ENCODE measurements at regions not wholly inside any gene's neighbourhood (a gene's known extent, or its start where the extent isn't known, plus 50 kb on each side); places are given as distances from the start of the nearest gene placed in this dataset.

DNA sequence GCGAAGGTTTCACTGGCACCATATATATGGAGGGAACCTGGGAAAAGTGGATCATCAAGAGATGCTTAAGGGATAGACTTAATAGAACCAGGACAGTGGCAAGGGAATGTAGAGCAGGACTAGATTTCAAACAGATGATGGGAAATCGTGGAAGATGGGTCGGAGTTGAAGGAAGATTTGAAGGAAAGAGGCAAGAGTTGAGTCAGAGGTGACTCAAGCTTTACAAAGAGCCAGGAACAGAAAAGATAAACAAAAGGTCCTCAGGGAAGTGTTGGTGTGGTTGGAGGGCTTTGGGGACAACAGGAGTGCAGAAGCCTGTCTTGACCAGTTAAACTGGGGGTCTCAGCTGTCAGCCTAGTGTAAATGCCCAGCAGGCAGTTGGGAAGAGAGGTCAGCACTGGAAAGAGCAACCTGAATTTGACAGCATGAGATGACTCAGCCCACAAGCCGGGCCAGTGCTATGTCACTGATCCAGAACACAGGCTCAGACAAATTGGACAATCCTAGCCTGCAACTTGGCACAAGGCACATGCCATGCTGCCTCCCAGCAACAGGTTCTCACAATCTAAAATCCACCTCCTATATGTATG, 230.5 kb downstream of the IDS start:
- no peak for DNase-seq

DNA sequence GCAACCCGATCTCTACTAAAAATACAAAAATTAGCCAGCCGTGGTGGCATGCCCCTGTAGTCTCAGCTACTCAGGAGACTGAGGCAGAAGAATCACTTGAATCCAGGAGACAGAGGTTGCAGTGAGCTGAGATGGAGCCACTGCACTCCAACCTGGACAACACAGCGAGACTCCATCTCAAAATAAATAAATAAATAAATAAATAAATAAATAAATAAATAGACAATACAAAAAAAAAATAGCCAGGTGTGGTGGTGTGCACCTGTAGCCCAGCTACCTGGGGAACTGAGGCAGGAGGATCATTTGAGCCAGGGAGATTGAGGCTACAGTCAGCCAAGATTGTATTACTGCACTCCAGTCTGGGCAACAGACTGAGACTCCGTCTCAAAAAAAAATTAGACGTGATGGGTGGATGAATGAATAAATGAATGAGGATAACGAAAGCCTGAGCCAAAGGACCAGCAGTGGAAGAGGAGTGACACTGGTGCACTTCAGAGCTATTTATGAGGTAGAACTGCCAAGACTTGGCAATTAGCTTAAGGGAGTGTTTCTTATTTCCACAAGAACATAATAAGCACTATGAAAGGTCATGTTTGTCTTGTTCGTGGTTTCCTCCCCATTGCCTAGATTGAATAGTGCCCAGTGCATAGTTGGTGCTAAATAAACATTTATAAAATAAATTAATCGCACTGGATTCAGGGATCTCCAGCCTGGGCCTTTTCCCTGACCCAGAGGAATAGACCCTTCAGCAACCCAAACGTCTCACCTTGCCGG, 232.2 kb downstream of the IDS start:
- no peak for DNase-seq

DNA sequence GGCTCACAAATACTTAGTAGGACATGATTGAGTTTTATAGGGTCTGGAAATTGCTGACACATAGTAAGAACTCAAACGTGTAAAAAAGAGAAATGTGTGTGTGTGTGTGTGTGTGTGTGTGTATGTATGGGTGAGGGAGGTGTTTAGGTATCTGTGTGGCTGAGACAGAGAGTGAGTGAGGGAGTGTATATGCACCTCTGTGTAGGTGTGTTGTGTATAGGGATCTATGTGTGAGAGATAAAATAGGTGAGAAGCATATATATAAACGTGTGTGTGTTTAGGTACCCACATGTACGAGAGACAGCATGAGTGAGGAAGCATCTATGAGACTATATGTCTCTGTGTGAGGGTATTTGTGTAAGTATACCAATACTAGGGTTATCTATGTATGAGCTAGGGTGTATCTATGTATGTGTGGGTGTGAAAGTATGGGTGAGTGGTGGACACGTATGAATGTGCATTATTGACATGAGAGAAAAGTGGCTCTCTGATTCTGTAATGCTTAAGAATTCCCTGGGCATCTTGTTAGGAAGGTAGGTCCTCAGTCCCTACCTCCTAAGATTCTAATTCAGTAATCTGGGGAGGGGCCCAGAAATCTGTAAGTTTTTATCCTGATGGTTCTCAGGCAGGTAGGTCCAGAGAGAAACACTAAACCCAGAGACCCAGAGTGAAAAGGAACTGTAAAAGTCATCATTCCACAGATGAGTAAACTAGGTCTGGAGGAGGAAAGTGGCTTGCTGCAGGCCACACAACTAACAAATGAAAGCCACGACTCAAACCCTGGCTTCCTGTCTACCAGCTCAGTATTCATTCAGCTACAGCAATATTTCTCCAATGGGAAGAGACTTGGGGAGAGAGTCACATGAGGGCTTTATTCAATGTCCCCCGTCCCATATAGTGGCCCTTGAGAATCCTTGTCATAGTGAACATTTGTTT, 237.0 kb downstream of the IDS start:
- no peak for DNase-seq

DNA sequence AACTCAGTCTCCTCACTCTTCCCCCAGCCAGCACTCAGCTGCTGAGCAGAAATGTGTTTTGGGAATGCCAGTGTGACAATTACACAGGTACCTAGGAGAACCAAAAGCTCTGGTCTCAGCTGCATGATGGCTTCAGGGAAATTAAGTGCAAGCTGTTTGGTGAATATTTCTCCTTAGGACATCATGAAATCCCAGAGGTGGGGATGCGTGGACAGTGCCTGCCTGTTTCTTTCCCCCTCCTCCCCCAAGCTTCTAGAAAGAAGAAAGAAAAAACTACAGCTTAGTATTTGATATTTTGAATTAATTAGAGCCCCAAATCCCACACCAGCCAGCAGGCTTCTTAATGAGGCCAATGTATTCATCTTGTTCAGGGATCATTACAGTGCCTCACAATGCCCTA, 243.0 kb downstream of the IDS start:
- DNase-seq, result no peak

DNA sequence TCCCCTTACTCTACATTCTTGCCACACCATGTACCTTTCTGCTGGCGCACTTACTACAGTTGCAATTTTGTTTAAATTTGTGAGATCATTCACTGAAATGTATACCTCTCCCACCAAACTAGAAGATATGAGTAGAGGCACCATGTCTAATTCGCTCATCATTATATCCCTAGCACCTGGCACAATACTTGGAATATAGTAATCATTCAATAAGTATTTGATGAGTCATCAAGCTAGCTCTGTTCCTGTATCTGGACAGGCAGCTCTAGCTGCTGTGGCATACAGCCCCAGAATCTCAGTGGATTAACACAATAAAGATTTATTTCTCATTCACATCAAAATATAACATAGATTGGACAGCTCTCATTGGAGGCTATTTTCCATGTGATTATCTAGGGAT, 245.9 kb downstream of the IDS start:
- DNase-seq, result no peak

DNA sequence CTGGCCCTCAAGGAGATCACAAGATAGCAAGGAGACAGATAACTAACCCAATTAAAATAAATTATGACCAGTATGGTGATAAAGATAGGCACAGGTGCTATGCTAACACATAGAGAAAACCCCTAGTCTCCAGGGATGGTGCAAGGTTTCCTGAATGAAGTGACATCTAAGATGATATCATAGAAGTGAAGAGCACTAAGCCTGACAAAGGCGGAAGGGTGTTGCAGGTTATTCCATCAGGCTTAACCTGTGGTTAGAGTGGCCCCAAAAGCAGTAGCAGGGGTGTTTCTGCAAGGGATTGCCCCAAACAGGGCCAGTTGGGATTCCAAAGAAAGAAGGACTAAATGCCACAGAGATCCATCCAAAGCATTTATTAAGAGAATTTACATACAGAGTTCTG, 249.2 kb downstream of the IDS start:
- DNase-seq, result no peak

DNA sequence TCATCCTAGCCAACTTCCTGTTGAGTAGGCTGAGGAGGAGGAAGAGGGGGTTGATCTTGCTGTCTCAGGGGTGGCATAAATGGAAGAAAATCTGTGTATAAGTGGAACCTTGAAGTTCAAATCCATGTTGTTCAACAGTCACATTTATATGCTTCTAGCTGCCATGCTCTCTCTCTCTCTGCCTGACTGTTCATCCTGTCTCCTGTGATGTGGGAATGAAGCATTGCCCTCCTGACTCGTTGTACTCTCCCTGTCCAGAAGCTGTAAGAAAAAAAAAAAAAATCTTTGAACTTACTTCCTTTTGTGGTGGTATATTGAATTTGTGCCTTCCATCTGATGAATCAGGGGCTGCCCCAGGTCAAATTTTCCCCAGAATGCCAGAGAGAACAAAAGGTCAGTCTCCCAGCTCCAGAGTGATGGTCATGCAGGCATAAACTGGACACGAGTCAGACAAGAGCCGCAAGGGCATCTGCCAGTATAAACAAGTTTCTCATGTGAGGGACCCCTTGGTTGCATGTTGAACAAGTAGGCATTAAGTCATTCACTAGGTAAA, 257.0 kb downstream of the IDS start:
- no peak for DNase-seq

DNA sequence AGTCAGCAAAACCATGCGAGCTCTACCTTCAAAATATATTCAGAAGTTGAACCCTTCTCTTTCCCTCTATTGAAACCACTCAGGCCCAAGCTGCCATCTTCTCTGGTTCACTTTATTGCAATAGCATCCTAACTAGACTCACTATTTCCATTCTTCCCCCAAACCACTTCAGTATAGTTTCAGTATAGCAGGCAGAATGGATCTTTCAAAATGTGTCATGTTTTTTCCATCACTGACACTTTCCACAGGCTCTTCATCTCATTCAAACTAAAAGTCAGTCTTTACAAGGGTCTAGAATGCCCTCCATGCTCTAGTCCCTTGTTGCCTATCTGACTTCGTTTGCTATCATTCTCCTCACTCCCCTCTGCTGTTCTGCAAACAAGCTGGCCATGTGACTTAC, 274.4 kb downstream of the IDS start:
- DNase-seq, result no peak

DNA sequence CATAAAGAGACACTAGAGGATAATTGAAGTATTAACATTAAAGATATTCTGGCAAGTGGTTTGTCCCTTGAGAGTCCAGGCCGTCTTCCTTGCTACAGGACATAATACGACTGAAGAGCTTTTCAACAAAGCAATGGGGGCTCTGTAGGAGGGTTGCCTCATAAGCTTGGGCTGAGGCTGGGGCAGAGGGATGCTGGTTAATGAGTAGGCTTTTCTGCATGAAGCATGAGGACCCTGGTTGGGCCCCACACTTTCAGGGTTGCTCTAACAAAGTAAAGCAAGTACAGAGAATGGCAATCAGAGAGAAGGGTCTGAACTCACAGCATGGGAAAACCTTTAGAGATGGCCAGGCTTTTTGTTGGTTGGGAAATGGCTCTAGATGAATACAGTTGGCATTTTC, 281.3 kb downstream of the IDS start:
- no peak for DNase-seq

DNA sequence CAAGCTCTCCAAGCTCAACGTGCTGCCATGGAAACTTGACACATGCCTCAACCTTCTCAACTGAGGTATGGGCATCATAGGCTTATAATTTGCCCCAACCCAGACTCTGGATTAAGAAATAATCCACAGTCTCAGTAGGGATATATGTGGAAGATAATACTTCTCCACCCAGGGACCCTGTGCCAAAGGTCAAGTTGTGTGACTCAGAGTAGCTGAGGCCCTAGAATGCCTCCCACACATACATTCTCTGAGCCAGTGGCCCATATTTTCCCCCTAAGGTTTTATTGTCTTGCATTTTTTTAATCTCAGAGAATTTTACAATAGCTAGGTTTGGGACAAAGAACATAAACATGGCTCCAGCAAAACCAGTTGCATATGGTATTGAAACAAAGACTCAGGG, 283.1 kb downstream of the IDS start:
- DNase-seq, result no peak

DNA sequence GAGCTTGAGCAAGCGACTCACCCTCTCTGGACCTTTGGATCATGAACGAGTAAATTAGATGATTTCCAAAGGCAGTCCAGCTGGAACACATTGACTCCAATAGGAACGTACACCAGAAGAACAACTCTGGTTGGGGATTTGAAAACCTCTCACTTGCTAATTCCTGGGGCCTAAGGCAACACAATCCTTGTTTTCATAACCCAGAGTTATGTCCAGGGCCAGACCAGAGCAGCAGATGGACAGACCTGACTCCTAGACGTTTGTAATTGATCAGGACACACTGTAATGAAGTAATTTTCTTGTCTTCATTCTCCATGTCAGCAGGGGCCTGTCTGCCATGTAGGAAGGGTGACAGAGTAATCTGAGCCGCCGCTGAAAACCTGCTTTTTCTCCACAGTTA, 283.9 kb downstream of the IDS start:
- no peak for DNase-seq

DNA sequence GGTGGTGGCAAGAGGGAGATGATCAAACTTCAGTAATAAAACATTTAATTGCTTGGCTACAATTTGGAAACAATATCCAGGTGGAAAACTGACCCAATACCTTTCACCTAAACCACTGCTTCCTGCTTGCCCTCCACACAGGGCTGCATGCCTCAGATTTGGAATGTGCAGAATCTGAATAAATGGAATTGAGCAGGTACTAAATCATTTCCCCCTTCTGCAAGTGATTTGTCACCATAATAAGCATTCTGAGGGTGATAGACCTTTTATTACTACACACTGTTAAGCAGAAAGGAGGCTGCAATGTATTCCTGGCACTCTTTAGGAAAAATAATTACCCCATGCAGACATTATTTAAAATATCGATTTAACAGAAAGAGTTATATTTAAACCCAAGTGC, 291.8 kb downstream of the IDS start:
- no peak for DNase-seq

DNA sequence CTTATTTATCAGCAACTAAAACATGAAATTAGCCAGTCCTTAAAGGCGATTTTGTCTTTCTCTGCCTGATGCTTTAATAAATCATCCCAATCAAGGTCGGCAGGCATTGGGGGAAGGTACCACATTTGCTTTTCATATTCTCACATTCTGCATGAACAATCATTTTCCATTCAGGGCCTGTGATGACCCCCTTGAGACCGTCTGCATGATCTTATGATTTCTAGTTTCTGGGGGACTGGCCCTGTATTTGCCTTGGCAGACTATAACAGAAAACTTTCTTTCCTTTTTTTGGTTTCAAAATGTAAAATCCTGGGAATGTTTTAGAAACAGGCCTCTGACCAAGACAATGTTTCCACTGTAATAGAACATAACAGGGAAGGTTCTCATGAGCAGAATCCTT, 296.8 kb downstream of the IDS start:
- no peak for DNase-seq

DNA sequence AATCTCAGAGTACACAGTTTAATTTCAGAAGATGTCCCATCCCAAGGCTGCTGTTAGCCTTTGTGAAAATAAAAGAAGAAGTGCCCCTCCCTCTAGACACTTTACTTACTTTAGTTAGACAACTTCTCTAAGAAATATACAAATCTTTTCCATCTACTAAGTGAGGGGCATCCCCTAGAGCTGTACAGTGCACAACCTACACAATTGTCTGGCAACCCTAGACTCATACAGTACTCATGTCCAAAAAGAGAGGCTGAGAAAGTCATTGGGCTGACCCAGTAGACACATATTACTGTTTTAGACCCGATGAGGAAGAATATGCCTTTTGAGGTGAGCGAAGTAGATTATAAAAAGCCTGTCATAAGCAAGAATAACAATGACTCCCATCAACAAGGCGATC, 297.6 kb downstream of the IDS start:
- DNase-seq, result no peak

DNA sequence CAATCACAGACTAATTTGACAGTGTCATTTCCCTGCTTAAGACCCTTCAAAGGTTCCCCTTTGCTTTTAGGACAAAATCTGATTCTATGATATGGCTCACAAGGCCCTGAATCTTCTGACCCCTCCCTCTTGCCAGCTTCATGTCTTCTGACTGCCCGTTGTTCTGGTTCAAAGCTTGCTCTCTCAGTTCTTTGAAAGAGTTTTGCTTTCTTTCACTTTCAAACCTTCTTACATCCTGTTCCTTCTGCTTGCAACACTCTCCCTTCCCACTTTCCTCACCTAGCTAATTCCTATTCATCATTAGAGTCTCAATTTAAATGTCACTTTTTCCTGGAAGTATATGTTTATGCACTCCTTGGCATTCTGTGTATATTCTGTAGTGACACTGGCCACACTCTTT, 299.2 kb downstream of the IDS start:
- DNase-seq, result no peak

DNA sequence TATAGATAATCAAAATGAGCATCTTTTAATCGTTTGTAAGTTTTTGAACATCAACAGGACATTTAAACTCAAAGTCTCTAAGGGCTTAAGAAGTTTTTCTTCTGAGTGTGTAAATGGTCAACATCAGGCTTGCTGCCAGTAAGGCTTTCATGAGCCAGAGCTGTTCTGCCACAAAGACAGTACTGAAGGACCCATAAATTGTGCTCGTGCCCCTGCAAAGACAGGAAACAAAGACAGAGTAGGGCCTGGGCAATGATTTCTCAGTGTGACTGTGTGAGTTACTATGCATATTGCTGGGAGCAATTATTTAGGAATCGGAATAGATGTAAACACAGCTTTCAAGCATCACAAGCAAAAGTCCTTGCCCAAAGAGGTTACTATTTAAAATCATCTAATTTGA, 300.0 kb downstream of the IDS start:
- DNase-seq, result no peak

DNA sequence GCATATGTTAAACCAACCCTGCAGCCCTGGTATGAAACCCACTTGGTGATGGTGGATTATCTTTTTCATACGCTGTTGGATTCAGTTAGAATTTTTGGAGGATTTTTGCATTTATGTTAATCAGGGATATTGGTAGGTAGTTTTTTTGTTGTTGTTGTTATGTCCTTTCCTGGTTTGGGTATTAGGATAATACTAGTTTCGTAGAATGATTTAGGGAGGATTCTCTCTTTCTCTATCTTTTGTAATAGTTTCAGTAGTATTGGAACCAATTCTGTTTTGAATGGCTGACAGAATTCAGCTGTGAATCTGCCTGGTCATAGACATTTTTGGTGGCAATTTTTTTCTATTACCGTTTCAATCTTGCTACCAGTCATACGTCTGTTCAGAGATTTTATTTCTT, 305.4 kb downstream of the IDS start:
- DNase-seq, result no peak

DNA sequence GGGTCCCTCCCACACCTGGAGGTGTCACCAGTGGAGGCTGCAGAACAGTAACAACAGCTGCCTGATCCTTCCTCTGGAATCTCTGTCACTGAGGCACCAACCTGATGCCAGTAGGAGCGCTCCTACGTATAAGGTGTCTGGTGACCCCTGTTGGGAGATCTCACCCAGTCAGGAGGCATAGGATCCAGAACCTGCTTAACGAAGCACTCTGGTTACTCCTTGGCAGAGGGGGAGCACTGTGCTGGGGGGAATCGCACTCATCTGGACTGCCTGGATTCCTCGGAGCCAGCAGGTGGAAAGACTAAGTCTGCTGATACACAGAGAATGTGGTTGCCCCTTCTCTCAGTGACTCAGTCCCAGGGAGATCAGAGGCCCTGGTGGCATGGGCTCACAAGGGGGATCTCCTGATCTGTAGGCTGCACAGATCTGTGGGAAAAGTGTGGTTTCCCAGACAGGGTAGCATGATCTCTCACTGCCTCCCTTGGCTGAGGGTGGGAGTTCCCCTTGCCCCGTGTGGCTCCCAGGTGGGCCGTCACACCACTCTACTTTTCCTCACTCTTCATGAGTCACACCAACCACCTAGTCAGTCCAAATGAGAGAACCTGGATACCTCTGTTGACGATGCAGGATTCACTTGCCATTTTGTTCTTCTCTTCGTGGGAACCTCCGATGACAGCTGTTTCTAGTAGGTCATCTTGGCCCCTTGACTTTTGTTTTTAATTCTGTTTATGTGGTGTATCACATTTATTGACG, 305.9 kb downstream of the IDS start:
- DNase-seq, result no peak

DNA sequence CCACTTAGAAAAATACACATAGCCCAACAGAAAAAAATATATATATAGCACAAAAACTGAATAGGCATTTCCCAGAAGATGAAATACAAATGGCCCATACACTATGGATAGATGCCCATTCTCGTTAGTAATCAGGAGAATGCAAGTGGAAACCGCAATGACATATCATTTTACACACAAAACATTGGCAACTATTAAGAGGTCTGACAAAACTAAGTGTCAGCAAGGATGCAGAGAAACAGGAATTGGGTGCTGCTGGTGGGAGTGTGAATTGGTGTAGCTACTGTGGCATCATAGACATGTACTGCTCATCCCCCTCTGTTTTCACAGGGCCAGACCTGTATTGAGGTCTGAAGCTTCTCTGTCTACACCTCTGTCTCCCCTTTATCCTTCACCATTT, 320.0 kb downstream of the IDS start:
- DNase-seq, result no peak

DNA sequence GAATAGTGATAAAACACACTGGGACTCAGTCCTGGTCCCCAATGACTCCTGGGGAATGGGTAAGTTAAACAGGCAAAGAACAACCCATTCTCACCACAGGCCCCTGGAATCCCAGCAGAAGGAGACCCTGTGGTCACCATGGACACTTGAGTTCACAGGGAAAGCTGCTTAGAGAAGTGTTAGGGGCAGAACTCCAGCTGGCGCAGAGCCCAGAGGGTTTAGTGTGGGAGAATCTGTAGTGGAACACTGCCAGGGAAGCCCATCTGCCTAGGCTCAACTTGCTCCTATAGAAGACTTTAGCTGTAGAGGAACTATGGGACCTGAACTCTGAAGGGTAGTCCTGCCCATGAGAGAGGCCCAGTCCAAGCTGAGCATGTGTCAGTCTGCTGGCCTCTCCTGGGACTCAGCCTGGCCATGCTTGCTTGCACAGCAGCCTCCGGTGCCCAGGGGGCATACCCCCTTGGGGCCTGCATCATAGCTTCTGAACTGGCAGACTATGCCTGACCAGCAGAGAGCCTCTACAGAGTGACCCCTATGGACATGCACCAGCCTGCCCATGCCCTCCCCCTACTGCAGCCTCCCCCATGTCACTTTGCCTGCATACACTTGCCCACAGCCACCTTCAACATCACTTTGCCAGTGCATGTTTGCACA, 343.5 kb downstream of the IDS start:
- no peak for DNase-seq

DNA sequence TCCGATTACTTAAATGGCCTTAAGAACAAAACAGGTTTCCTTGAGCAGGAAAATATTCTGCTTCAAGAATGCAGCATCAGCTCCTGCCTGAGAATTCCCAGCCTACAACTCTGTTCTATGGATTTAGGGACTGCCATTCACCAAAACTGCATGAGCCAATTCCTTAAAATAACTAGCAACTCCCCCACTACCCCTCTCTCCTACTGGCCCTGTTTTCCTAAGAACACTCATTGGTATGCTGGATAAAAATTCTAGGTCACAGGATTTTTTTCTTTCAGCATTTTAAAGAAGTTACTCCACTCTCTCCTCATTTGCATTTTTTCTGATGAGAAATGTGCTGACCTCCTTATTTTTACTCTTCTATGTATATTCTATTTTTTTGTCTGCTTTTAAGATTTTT, 347.1 kb downstream of the IDS start:
- no peak for DNase-seq

DNA sequence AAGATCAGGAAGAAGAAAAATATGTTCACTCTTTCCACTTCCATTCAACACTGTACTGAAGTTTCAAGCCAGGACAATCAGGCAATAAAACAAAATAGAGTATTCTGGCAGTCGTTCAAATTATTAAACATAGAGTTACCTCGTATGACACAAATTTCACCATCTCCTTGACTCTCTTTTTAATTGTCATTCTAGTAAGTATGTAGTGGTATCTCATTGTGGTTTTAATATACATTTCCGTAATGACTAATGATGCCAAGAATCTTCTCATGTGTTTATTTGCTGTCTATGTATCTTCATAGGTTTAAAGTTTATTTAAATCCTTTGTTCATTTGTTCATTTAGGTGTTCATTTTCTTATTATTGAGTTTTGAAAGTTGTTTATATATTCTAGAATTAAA, 352.2 kb downstream of the IDS start:
- no peak for DNase-seq
